Hepatocyte (in vitro differentiated cells): ENCODE measurements at regions not wholly inside any gene's neighbourhood (a gene's known extent, or its start where the extent isn't known, plus 50 kb on each side); places are given as distances from the start of the nearest gene placed in this dataset.

ENCODE experiments used
- CTCF ChIP-seq: fragments of 200-600 bp; sonication (generic); IDR thresholded peaks from 2 replicates; pipeline ENCODE4 v1.5.1; 2016; ENCODE audit warnings: antibody characterized with exemption, mild to moderate bottlenecking; ENCODE audit not compliant: poor library complexity
- EZH2 ChIP-seq: fragments of 200-600 bp; sonication (generic); IDR thresholded peaks from 2 replicates; pipeline ENCODE4 v1.6.1; 2016; ENCODE audit warnings: antibody characterized with exemption, mild to moderate bottlenecking, borderline replicate concordance
- EZH2phosphoT487 ChIP-seq: fragments of 200-600 bp; sonication (generic); IDR thresholded peaks from one replicate; pipeline ENCODE4 v1.6.1; 2018; ENCODE audit warnings: antibody characterized with exemption, mild to moderate bottlenecking, low read depth, moderate library complexity; ENCODE audit not compliant: unreplicated experiment, severe bottlenecking

- TF ChIP-seq EZH2: no peak
- no peak for TF ChIP-seq CTCF
- no peak for TF ChIP-seq EZH2phosphoT487
Measured at GRCh38 chr16:86455640-86456039, 54.7 kb upstream of the FOXF1 start.
